Smooth muscle cell (in vitro differentiated cells): ENCODE measurements at regions not wholly inside any gene's neighbourhood (a gene's known extent, or its start where the extent isn't known, plus 50 kb on each side); places are given as distances from the start of the nearest gene placed in this dataset.

ENCODE experiments used
- DNase-seq: peaks from one replicate; lab custom pipeline; 2025; ENCODE audit not compliant: unreplicated experiment; lab: John Stamatoyannopoulos, UW
- H2AFZ ChIP-seq: fragments of 200-600 bp; sonication (generic); 2 replicates; pipeline ENCODE4 v1.6.0; 2016; ENCODE audit warnings: antibody characterized with exemption, low read depth, mild to moderate bottlenecking
- H3F3A ChIP-seq: fragments of 200-600 bp; sonication (generic); 2 replicates; pipeline ENCODE4 v1.6.0; 2017; ENCODE audit warnings: antibody characterized with exemption, low read depth
- H3K27ac ChIP-seq: fragments of 200-600 bp; sonication (generic); 2 replicates; pipeline ENCODE4 v1.5.1; 2016; ENCODE audit warnings: low read depth, mild to moderate bottlenecking
- H3K27me3 ChIP-seq: fragments of 200-600 bp; sonication (generic); 2 replicates; pipeline ENCODE4 v1.6.1; 2016; ENCODE audit warnings: low read depth, mild to moderate bottlenecking
- H3K36me3 ChIP-seq: fragments of 200-600 bp; sonication (generic); 2 replicates; pipeline ENCODE4 v1.5.1; 2016; ENCODE audit warnings: low read depth
- H3K4me1 ChIP-seq: fragments of 200-600 bp; sonication (generic); 2 replicates; pipeline ENCODE4 v1.5.1; 2016; ENCODE audit warnings: low read depth
- H3K4me2 ChIP-seq: fragments of 200-600 bp; sonication (generic); 2 replicates; pipeline ENCODE4 v1.6.0; 2016; ENCODE audit warnings: mild to moderate bottlenecking
- H3K4me3 ChIP-seq: fragments of 200-600 bp; sonication (generic); 2 replicates; pipeline ENCODE4 v1.5.1; 2016; ENCODE audit warnings: mild to moderate bottlenecking
- H3K79me2 ChIP-seq: fragments of 200-600 bp; sonication (generic); 2 replicates; pipeline ENCODE4 v1.6.0; 2016; ENCODE audit warnings: low read depth, mild to moderate bottlenecking
- H3K9ac ChIP-seq: fragments of 200-600 bp; sonication (generic); 2 replicates; pipeline ENCODE4 v1.6.0; 2016; ENCODE audit warnings: low read depth
- H3K9me3 ChIP-seq: fragments of 200-600 bp; sonication (generic); replicated peaks from 2 replicates; pipeline ENCODE4 v1.5.1; 2016; ENCODE audit warnings: low read depth
- H4K20me1 ChIP-seq: fragments of 200-600 bp; sonication (generic); 2 replicates; pipeline ENCODE4 v1.6.0; 2016; ENCODE audit warnings: low read depth
- WGBS: methylation state at CpG from one replicate; pipeline ENCODE4 v1.1.7; 2016; ENCODE audit warnings: low lambda C conversion rate; 5-methylcytosine and 5-hydroxymethylcytosine counted together
- TF ChIP-seq, protein P1 (sequence below): fragments of 200-600 bp; sonication (generic); IDR thresholded peaks from 2 replicates; pipeline ENCODE4 v1.5.1; 2017; ENCODE audit warnings: borderline replicate concordance, mild to moderate bottlenecking, antibody characterized with exemption; ENCODE audit not compliant: insufficient read depth, poor library complexity, severe bottlenecking

DNA sequence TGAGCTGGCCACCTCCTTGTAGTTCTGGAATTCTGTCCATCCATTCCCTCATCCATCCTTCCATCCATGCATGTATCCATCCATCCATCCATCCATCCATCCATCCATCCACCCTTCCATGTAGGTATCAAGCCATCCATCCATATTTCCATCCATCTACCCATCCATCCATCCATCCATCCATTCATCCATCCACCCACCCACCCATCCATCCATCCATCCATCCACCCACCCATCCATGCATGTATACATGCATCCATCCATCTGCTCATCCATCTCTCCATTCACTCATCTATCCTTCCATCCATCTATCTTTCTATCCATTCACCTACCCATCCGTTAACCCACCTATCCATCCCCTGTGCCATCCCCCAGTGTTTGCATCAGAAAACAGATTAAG is 153.6 kb upstream of the STX18 start:
- Histone ChIP-seq H3K79me2 (no peaks in the 10 kb centered on the region), H3K4me1 (peaks cover 13% of the 10 kb centered on the region), H3K36me3 (no peaks in the 10 kb centered on the region), H3F3A (peaks cover 18% of the 10 kb centered on the region), H3K4me2 (no peak overlapping the region), H3K4me3 (no peak overlapping the region), H3K27me3 (no peaks in the 10 kb centered on the region), H2AFZ (no peak overlapping the region), H3K9me3 (no peaks in the 10 kb centered on the region), H3K9ac (no peak overlapping the region), H3K27ac (no peak overlapping the region), H4K20me1 (peaks cover 5% of the 10 kb centered on the region)
- DNase-seq = no peak
- TF ChIP-seq, protein P1, sequence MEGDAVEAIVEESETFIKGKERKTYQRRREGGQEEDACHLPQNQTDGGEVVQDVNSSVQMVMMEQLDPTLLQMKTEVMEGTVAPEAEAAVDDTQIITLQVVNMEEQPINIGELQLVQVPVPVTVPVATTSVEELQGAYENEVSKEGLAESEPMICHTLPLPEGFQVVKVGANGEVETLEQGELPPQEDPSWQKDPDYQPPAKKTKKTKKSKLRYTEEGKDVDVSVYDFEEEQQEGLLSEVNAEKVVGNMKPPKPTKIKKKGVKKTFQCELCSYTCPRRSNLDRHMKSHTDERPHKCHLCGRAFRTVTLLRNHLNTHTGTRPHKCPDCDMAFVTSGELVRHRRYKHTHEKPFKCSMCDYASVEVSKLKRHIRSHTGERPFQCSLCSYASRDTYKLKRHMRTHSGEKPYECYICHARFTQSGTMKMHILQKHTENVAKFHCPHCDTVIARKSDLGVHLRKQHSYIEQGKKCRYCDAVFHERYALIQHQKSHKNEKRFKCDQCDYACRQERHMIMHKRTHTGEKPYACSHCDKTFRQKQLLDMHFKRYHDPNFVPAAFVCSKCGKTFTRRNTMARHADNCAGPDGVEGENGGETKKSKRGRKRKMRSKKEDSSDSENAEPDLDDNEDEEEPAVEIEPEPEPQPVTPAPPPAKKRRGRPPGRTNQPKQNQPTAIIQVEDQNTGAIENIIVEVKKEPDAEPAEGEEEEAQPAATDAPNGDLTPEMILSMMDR = no peak
- WGBS = 100% methylated on average over 1 of the region's 1 CpG

DNA sequence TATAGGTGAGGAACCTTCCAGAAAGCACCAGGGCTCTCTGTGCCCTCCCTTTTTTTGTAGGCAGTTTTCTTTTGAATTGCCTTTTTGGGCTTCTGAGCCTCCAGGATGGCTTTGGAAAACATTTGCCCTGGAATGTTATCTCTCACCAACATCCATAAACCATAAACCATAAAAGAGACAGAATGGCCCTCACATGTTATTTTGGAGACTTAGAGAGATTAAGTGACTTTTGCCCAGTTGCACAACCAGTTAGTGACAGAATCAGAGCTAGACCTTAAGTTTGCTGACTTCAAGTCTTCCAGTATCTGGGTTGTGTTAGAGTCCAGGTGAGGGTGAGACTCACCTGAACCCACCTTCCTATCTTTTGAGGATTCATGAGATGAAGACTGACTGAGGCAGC is 153.0 kb upstream of the STX18 start:
- H3K27me3 ChIP-seq = no peaks in the 10 kb centered on the region
- TF ChIP-seq, protein P1 = no peak
- peak overlapping the region; percentile 59 for H3K4me2 ChIP-seq
- H3F3A ChIP-seq = peaks cover 18% of the 10 kb centered on the region
- H3K27ac ChIP-seq = peak overlapping the region; percentile 0
- peaks cover 5% of the 10 kb centered on the region for H4K20me1 ChIP-seq
- DNase-seq = no peak
- no peaks in the 10 kb centered on the region for H3K36me3 ChIP-seq
- H2AFZ ChIP-seq = no peak overlapping the region
- no peak overlapping the region for H3K4me3 ChIP-seq
- peaks cover 13% of the 10 kb centered on the region for H3K4me1 ChIP-seq
- H3K79me2 ChIP-seq = no peaks in the 10 kb centered on the region
- H3K9me3 ChIP-seq = no peaks in the 10 kb centered on the region
- no peak overlapping the region for H3K9ac ChIP-seq

DNA sequence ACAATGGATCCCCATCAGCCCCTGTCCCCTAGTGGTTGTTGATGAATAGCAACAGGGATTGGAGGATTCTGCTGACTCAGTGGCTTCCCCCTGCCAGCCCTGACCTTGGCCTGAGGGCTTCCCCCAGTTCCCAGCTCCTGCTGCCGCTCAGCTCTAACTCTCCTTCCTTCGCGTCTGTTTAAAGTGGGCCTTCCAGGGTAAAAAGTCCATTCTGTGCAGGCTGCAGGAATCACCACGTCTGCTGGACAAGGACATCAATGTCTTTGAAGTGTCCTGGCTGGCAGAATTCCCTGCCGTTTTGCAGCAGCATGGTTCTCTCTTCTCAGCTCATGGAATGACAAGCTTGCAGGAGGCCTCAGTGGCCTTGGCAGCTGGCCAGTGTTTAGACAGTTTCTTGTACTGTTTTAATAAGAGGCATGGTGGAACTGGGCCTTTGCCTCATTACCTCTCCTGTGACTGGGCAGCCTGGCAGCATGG is 152.5 kb upstream of the STX18 start:
- no peak for DNase-seq
- Histone ChIP-seq H3K36me3 (no peaks in the 10 kb centered on the region), H2AFZ (no peak overlapping the region), H3K4me1 (peaks cover 13% of the 10 kb centered on the region), H3K4me3 (no peak overlapping the region), H3K27ac (peak overlapping the region; percentile 0), H4K20me1 (peaks cover 5% of the 10 kb centered on the region), H3K4me2 (peak overlapping the region; percentile 59), H3K9ac (no peak overlapping the region), H3K79me2 (no peaks in the 10 kb centered on the region), H3K27me3 (no peaks in the 10 kb centered on the region), H3K9me3 (no peaks in the 10 kb centered on the region), H3F3A (peaks cover 18% of the 10 kb centered on the region)
- TF ChIP-seq, protein P1 = peak; percentile 27
- 5% methylated on average over 5 of the region's 5 CpGs for WGBS

DNA sequence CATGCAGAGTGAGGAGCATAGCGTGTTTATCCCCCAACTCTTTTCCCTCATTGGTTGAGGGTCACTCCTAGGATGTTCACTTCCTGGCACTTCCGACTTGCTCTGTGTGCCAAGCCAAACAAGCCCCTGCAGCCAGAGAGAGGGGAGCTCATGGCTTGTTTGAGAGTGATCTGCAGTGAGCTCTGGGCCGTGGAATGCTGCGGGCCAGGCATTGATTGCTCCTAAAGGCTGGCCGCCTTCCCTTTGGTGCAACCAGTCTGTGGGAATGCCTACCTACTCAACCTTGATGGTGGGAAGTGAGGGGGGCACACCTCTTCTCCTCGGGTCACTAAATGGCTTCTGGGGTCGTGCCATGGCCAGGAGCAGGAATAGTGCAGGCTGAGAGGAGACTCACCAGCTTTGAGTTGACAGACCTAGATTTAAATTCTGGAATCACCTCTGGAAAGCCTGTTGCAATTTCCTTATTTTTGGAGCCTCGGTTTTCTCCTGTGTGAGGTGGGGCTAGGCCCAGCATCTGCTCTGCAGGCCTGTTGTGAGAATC is 152.0 kb upstream of the STX18 start:
- Histone ChIP-seq H2AFZ (no peak overlapping the region), H3K36me3 (no peaks in the 10 kb centered on the region), H3K27ac (no peak overlapping the region), H3K4me3 (no peak overlapping the region), H4K20me1 (peaks cover 5% of the 10 kb centered on the region), H3K9me3 (no peaks in the 10 kb centered on the region), H3F3A (peaks cover 18% of the 10 kb centered on the region), H3K4me2 (peak overlapping the region; percentile 59), H3K27me3 (no peaks in the 10 kb centered on the region), H3K4me1 (peaks cover 13% of the 10 kb centered on the region), H3K79me2 (no peaks in the 10 kb centered on the region), H3K9ac (no peak overlapping the region)
- 88% methylated on average over 8 of the region's 8 CpGs for WGBS
- TF ChIP-seq, protein P1 = no peak
- DNase-seq = no peak
